ENCODE measurements at regions not wholly inside any gene's neighbourhood (a gene's known extent, or its start where the extent isn't known, plus 50 kb on each side); places are given as distances from the start of the nearest gene placed in this dataset.

- no peaks in the 10 kb centered on the region for H3K4me1 ChIP-seq
- intact Hi-C loops (cut with DNase I) = no loop called here
- no peaks in the 10 kb centered on the region for H3K9me3 ChIP-seq
- no peaks in the 10 kb centered on the region for H3K36me3 ChIP-seq
- H3K27ac ChIP-seq = no peak overlapping the region
- no peak overlapping the region for H3K4me3 ChIP-seq
- no peaks in the 10 kb centered on the region for H3K27me3 ChIP-seq
- TF ChIP-seq POLR2A (IDR thresholded peaks at IDR 0.05) (no peak), CTCF (IDR thresholded peaks at IDR 0.05) (no peak)
- DNase-seq = no peak
Measured at GRCh38 chr11:82610671-82611070, 123.0 kb downstream of the FAM181B start.

GRCh38 chr11:82606738-82607137 is 126.9 kb downstream of the FAM181B start:
- Histone ChIP-seq H3K4me1 (no peaks in the 10 kb centered on the region), H3K9me3 (no peaks in the 10 kb centered on the region), H3K27me3 (no peaks in the 10 kb centered on the region), H3K4me3 (no peak overlapping the region), H3K36me3 (no peaks in the 10 kb centered on the region), H3K27ac (no peak overlapping the region)
- no peak for DNase-seq
- WGBS, 2 donors = 72 to 73% methylated on average over 1 of the region's 1 CpG
- TF ChIP-seq POLR2A (IDR thresholded peaks at IDR 0.05) = no peak
- no peak for TF ChIP-seq CTCF (IDR thresholded peaks at IDR 0.05)
- intact Hi-C loops (cut with DNase I) = no loop called here

DNA sequence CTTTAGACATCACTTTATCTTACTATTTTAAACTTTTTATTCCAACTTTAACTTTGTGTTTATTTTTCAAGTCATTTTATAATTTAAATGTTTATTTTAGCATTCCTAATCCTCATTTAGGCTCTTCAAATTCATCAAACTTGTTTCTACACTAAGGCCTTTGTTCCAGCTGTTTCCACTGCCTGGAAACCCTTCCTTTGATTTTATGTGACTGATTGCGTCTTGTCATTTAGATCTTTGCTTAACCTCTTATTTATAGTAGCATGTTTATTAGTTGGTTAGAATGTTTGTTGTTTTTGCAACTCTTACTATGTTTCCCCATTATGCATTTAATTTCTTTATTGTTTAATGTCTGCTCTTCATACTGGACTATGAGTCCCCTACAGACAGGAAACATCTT is 132.0 kb downstream of the FAM181B start:
- intact Hi-C loops (cut with DNase I) = no loop called here
- no peaks in the 10 kb centered on the region for H3K36me3 ChIP-seq
- H3K27ac ChIP-seq = no peak overlapping the region
- no peak overlapping the region for H3K4me3 ChIP-seq
- H3K27me3 ChIP-seq = no peaks in the 10 kb centered on the region
- 68 to 69% methylated on average over 1 of the region's 1 CpG for WGBS, 2 donors
- H3K4me1 ChIP-seq = no peaks in the 10 kb centered on the region
- H3K9me3 ChIP-seq = no peaks in the 10 kb centered on the region
- no peak for TF ChIP-seq CTCF (IDR thresholded peaks at IDR 0.05)
- no peak for TF ChIP-seq POLR2A (IDR thresholded peaks at IDR 0.05)
- no peak for DNase-seq

DNA sequence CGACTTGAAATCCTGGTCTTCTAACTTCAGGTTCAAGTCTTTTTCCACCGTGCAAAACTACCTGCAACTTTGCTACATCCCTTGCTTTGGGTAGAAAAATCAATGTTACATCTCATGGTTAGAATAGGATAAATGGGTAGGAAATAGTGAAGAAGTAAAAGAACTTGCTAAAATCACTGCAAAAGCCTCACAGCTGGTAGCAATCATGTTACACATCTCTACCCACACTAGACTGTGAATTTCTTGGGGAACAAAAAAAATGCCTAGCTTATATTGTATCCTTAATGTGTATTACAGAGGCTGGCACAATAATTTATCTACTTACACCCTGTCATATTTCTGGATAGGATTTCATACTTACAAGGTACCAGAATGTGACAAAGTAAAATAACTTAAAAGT is 133.8 kb downstream of the FAM181B start:
- TF ChIP-seq POLR2A (IDR thresholded peaks at IDR 0.05) (no peak), CTCF (IDR thresholded peaks at IDR 0.05) (no peak)
- no peak for DNase-seq
- H3K27me3 ChIP-seq = no peaks in the 10 kb centered on the region
- H3K9me3 ChIP-seq = no peaks in the 10 kb centered on the region
- no peak overlapping the region for H3K4me3 ChIP-seq
- no peaks in the 10 kb centered on the region for H3K4me1 ChIP-seq
- intact Hi-C loops (cut with DNase I) = no loop called here
- H3K27ac ChIP-seq = no peak overlapping the region
- no peaks in the 10 kb centered on the region for H3K36me3 ChIP-seq
- WGBS, 2 donors = 86 to 91% methylated on average over 2 of the region's 2 CpGs

GRCh38 chr11:82586581-82586980 is 147.1 kb downstream of the FAM181B start:
- no peak for TF ChIP-seq CTCF (IDR thresholded peaks at IDR 0.05)
- no peak for TF ChIP-seq POLR2A (IDR thresholded peaks at IDR 0.05)
- H3K4me3 ChIP-seq = no peak overlapping the region
- no peaks in the 10 kb centered on the region for H3K27me3 ChIP-seq
- 42 to 50% methylated on average over 3 of the region's 3 CpGs for WGBS, 2 donors
- DNase-seq = no peak
- H3K4me1 ChIP-seq = no peaks in the 10 kb centered on the region
- no peaks in the 10 kb centered on the region for H3K9me3 ChIP-seq
- H3K27ac ChIP-seq = no peak overlapping the region
- no peaks in the 10 kb centered on the region for H3K36me3 ChIP-seq
- intact Hi-C loops (cut with DNase I) = no loop called here
